ENCODE measurements at regions not wholly inside any gene's neighbourhood (a gene's known extent, or its start where the extent isn't known, plus 50 kb on each side); places are given as distances from the start of the nearest gene placed in this dataset.

- Histone ChIP-seq H3K4me1 (no peaks in the 10 kb centered on the region), H3K27me3 (no peaks in the 10 kb centered on the region), H3K4me3 (no peak overlapping the region), H3K36me3 (no peaks in the 10 kb centered on the region), H3K9me3 (no peaks in the 10 kb centered on the region), H3K27ac (no peak overlapping the region)
- WGBS, result 77% methylated on average over 1 of the region's 1 CpG
- TF ChIP-seq, protein P1, sequence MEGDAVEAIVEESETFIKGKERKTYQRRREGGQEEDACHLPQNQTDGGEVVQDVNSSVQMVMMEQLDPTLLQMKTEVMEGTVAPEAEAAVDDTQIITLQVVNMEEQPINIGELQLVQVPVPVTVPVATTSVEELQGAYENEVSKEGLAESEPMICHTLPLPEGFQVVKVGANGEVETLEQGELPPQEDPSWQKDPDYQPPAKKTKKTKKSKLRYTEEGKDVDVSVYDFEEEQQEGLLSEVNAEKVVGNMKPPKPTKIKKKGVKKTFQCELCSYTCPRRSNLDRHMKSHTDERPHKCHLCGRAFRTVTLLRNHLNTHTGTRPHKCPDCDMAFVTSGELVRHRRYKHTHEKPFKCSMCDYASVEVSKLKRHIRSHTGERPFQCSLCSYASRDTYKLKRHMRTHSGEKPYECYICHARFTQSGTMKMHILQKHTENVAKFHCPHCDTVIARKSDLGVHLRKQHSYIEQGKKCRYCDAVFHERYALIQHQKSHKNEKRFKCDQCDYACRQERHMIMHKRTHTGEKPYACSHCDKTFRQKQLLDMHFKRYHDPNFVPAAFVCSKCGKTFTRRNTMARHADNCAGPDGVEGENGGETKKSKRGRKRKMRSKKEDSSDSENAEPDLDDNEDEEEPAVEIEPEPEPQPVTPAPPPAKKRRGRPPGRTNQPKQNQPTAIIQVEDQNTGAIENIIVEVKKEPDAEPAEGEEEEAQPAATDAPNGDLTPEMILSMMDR (IDR thresholded peaks at IDR 0.05), result no peak
- no peak for TF ChIP-seq POLR2A (IDR thresholded peaks at IDR 0.05)
- no peak for DNase-seq (ENCODE audit: low spot score in 2 of 2)
Observed at GRCh38 chr21:27715131-27715530, 748.2 kb upstream of the ADAMTS5 start.

DNA sequence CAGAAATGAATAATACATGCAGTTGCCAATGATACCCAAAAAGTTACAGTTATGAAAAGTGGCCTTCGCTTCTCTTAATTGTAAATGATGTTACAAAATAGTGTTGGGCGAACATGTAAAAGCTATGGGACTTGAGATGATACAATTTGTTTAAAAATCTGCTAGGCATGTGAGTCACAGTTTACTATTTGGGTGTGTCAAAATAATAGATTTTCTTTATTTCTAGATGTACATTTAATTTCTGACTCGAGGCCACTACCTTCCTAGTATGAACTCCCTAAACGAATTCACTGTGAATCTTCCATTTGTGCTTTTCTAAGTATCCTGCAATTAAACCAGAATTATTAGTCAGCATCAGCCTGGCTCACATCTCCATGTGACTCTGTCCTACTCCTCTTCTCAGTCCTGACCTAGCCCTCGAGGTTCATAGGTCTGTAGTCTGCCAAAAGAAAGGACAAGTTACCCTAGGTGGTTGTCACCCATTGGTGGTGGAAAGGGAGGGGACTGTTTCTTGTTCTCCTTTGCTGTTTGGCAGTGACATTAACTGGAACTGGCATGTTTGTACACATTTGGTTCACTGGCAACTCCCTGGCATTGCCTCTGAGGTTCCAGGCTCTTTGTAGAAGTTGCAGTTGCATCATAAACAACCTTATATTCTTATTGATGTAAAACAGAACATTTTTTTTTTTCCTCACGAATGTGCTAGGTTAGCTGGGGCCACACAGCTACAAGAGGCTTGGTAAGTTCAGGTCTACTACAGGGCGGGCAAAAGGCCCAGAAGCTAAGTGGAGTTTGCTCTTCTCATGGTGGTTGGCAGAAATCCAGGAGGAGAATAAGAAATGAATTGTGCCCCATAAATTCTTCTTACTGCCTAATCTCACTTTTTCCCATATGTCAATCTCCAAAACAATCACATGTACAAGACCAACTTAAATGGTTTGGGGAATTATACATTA is 746.5 kb upstream of the ADAMTS5 start:
- Histone ChIP-seq H3K27me3 (no peaks in the 10 kb centered on the region), H3K27ac (peak overlapping the region; percentile 54), H3K9me3 (no peaks in the 10 kb centered on the region), H3K4me3 (no peak overlapping the region), H3K4me1 (no peaks in the 10 kb centered on the region), H3K36me3 (no peaks in the 10 kb centered on the region)
- 54% methylated on average over 7 of the region's 7 CpGs for WGBS
- DNase-seq (ENCODE audit: low spot score in 2 of 2), result no peak
- TF ChIP-seq, protein P1 (IDR thresholded peaks at IDR 0.05), result no peak
- TF ChIP-seq POLR2A (IDR thresholded peaks at IDR 0.05) (no peak), EP300 (IDR thresholded peaks at IDR 0.05) (no peak), POLR2AphosphoS5 (IDR thresholded peaks at IDR 0.05) (no peak)

DNA sequence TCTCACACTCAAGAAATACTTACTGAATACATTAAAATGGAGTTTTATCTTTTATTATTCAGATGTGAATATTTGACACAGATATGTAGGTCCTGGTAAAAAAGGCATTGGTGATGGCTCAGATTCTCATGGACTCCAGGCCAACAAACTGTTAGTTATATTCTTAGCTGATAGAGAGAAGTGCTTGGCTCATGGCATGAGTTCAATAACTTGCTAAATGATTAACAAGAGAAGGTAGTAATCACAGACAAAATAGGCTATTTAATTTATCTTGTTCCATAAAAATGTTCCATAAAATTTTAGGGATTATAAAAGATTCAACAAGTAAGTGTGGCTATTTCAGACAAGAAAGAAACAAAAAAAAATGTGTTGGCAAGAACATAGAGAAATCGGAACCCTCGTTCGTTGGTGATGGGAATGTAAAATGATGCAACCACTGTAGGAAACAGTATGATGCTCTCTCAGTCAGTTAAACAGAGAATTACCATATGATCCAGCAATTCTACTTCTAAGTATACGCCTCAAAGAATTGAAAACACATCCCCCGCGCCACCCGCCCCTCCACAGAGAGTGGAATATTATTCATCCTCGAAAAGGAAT is 737.8 kb upstream of the ADAMTS5 start:
- H3K27ac ChIP-seq, result peak overlapping the region; percentile 3
- no peaks in the 10 kb centered on the region for H3K4me1 ChIP-seq
- no peaks in the 10 kb centered on the region for H3K9me3 ChIP-seq
- DNase-seq (ENCODE audit: low spot score in 2 of 2), result no peak
- no peaks in the 10 kb centered on the region for H3K27me3 ChIP-seq
- no peaks in the 10 kb centered on the region for H3K36me3 ChIP-seq
- 79% methylated on average over 8 of the region's 8 CpGs for WGBS
- H3K4me3 ChIP-seq, result no peak overlapping the region
- no peak for TF ChIP-seq POLR2A (IDR thresholded peaks at IDR 0.05)
- TF ChIP-seq, protein P1 (IDR thresholded peaks at IDR 0.05), result no peak
- TF ChIP-seq EP300 (IDR thresholded peaks at IDR 0.05), result no peak
- TF ChIP-seq POLR2AphosphoS5 (IDR thresholded peaks at IDR 0.05), result no peak

DNA sequence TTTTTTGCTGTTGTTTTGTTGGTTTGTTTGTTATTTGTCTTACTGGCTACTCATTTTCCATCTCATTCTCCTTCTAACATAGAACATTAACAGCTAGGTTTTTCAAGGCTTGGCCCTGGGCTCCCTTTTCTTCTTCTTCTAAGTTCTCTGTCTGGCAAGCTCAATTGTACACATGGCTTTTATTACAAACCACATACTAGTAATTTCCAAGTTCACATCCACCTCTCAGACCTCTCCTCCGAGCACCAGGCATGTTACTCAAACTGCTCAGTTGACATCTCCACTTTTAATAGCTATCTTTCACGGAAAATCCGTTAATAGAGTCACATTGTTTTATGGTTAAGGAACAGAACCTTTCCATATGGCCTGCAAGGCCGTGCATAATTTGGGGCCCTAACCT is 736.9 kb upstream of the ADAMTS5 start:
- no peak overlapping the region for H3K4me3 ChIP-seq
- WGBS, result 58% methylated on average over 4 of the region's 4 CpGs
- no peaks in the 10 kb centered on the region for H3K36me3 ChIP-seq
- DNase-seq (ENCODE audit: low spot score in 2 of 2), result no peak
- no peaks in the 10 kb centered on the region for H3K4me1 ChIP-seq
- TF ChIP-seq, protein P1 (IDR thresholded peaks at IDR 0.05), result no peak
- TF ChIP-seq EP300 (IDR thresholded peaks at IDR 0.05) (no peak), POLR2A (IDR thresholded peaks at IDR 0.05) (no peak), POLR2AphosphoS5 (IDR thresholded peaks at IDR 0.05) (no peak)
- H3K27ac ChIP-seq, result no peak overlapping the region
- no peaks in the 10 kb centered on the region for H3K9me3 ChIP-seq
- no peaks in the 10 kb centered on the region for H3K27me3 ChIP-seq

DNA sequence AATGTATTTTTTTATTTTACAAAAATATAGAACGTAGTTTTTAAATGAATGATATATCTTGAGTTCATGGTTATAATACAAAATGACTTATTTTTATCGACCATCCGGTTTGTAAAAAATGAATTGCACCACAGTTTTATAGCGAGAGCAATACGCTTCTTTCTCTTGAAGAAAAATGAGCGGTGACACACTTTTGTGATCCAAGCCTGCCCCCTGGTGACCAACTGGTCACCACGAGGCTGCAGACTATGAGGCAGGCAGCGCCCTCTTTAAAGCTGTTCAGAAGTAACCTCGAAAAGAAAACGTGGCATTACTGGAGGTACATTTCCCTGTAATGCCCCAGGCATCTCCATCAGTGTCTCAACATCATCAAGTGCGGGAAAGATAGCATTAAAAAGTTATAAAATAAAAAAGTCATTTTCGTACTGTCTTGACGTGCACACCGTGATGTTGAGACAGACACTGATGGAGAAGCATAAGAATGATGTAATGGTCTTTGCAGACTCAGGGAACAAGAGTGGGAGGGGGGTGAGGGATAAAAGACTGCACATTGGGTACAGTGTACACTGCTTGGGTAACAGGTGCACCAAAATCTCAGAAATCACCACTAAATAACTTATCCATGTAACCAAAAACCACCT is 734.2 kb upstream of the ADAMTS5 start:
- Histone ChIP-seq H3K4me3 (no peak overlapping the region), H3K4me1 (no peaks in the 10 kb centered on the region), H3K9me3 (no peaks in the 10 kb centered on the region), H3K36me3 (no peaks in the 10 kb centered on the region), H3K27ac (no peak overlapping the region), H3K27me3 (no peaks in the 10 kb centered on the region)
- WGBS, result 6% methylated on average over 14 of the region's 14 CpGs
- TF ChIP-seq POLR2AphosphoS5 (IDR thresholded peaks at IDR 0.05) (no peak), EP300 (IDR thresholded peaks at IDR 0.05) (no peak)
- TF ChIP-seq, protein P1 (IDR thresholded peaks at IDR 0.05), result peak; percentile 67 to 92
- DNase-seq (ENCODE audit: low spot score in 2 of 2), result peak; percentile 85 to 88

All from suprapubic skin (tissue), 4 donors.